ENCODE measurements at regions not wholly inside any gene's neighbourhood (a gene's known extent, or its start where the extent isn't known, plus 50 kb on each side); places are given as distances from the start of the nearest gene placed in this dataset.

DNA sequence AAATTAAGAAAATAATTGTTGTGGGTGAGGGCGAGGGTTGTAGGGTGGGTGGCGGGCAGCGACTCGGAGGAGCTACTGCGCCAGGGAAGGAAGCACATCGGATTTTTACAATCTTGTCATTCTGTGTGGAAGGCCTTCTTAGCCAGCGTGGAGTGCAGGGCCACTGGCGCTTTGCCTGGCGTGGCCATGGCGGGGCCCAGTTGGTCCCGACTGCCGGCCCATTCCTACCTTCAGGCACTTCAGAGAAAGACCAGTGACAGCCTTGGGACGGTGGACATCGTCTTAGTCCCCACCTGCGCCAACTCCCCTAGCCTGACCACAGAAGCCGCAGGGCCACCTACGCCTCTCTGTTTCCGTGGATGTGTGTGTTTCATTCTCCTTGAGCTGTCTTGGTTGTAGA, 136.9 kb upstream of the NEGR1 start:
- DNase-seq (ENCODE audit: low spot score), result no peak
- Histone ChIP-seq H3K9me3 (no peaks in the 10 kb centered on the region), H3K36me3 (no peaks in the 10 kb centered on the region), H3K27me3 (replicated peaks; ENCODE audit: insufficient read depth) (no peaks in the 10 kb centered on the region), H3K4me1 (ENCODE audit: control insufficient read depth in 1 of 2, low read depth in 2 of 2) (no peaks in the 10 kb centered on the region), H3K4me3 (no peak overlapping the region), H3K27ac (no peak overlapping the region)
- TF ChIP-seq CTCF (IDR thresholded peaks at IDR 0.05), result no peak
- no peak for ATAC-seq (ENCODE audit: insufficient number of reproducible peaks, low FRiP score, low read depth)

DNA sequence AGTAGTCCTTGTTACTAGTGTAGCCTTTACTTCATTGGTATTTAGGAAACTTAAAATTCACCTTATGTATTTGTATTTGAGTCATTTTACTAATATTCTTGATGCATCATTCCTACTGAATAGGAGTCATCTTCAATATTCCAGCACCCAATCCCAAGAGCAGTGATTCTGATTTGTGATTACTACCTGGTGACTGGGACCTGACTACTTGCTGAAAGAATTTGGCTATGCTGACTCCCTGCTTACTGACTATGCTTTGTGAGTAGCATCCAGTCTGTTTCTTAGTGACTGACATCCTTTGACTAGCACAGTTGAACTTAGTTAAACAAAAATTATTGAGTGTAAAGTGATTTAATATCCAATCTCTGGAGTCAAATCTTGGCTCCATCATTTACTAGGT, 129.9 kb upstream of the NEGR1 start:
- H3K4me3 ChIP-seq, result no peak overlapping the region
- no peaks in the 10 kb centered on the region for H3K27me3 ChIP-seq (replicated peaks; ENCODE audit: insufficient read depth)
- ATAC-seq (ENCODE audit: insufficient number of reproducible peaks, low FRiP score, low read depth) (no peak), DNase-seq (ENCODE audit: low spot score) (no peak)
- H3K9me3 ChIP-seq, result no peaks in the 10 kb centered on the region
- H3K27ac ChIP-seq, result no peak overlapping the region
- H3K36me3 ChIP-seq, result no peaks in the 10 kb centered on the region
- H3K4me1 ChIP-seq (ENCODE audit: control insufficient read depth in 1 of 2, low read depth in 2 of 2), result no peaks in the 10 kb centered on the region
- no peak for TF ChIP-seq CTCF (IDR thresholded peaks at IDR 0.05)

DNA sequence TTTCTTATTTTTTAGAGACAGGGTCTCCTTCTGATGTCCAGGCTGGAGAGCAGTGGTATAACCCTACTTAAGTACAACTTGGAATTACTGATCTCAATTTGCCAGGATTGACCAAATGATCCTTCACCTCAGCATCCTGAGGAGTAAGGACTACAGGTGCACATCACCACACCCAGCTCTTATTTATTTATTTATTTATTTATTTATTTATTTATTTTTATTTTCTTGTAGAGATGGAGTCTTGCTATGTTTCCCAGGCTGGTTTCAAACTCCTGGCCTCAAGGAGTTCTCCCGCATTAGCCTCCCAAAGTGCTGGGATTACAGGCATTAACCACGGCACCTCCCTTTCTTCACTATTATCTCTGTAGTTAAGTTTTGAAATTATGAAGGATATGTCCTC, 117.5 kb upstream of the NEGR1 start:
- H3K27me3 ChIP-seq (replicated peaks; ENCODE audit: insufficient read depth), result no peaks in the 10 kb centered on the region
- no peak for DNase-seq (ENCODE audit: low spot score)
- no peaks in the 10 kb centered on the region for H3K36me3 ChIP-seq
- H3K4me3 ChIP-seq, result no peak overlapping the region
- H3K4me1 ChIP-seq (ENCODE audit: control insufficient read depth in 1 of 2, low read depth in 2 of 2), result peaks cover 4 to 5% of the 10 kb centered on the region in 2 donors
- no peaks in the 10 kb centered on the region for H3K9me3 ChIP-seq
- ATAC-seq (ENCODE audit: insufficient number of reproducible peaks, low FRiP score, low read depth), result no peak
- TF ChIP-seq CTCF (IDR thresholded peaks at IDR 0.05), result no peak
- H3K27ac ChIP-seq, result no peak overlapping the region

- peaks cover 4 to 5% of the 10 kb centered on the region in 2 donors for H3K4me1 ChIP-seq (ENCODE audit: control insufficient read depth in 1 of 2, low read depth in 2 of 2)
- H3K36me3 ChIP-seq, result no peaks in the 10 kb centered on the region
- no peaks in the 10 kb centered on the region for H3K27me3 ChIP-seq (replicated peaks; ENCODE audit: insufficient read depth)
- no peak overlapping the region for H3K4me3 ChIP-seq
- DNase-seq (ENCODE audit: low spot score) (no peak), ATAC-seq (ENCODE audit: insufficient number of reproducible peaks, low FRiP score, low read depth) (no peak)
- no peak for TF ChIP-seq CTCF (IDR thresholded peaks at IDR 0.05)
- no peak overlapping the region for H3K27ac ChIP-seq
- H3K9me3 ChIP-seq, result no peaks in the 10 kb centered on the region
Measured at GRCh38 chr1:72397786-72398185, 115.4 kb upstream of the NEGR1 start.

- no peaks in the 10 kb centered on the region for H3K36me3 ChIP-seq
- peaks cover 4 to 5% of the 10 kb centered on the region in 2 donors for H3K4me1 ChIP-seq (ENCODE audit: control insufficient read depth in 1 of 2, low read depth in 2 of 2)
- DNase-seq (ENCODE audit: low spot score) (no peak), ATAC-seq (ENCODE audit: insufficient number of reproducible peaks, low FRiP score, low read depth) (no peak)
- no peak overlapping the region for H3K4me3 ChIP-seq
- H3K27me3 ChIP-seq (replicated peaks; ENCODE audit: insufficient read depth), result no peaks in the 10 kb centered on the region
- no peak overlapping the region for H3K27ac ChIP-seq
- no peaks in the 10 kb centered on the region for H3K9me3 ChIP-seq
- TF ChIP-seq CTCF (IDR thresholded peaks at IDR 0.05), result no peak
Measured at GRCh38 chr1:72394457-72394856, 112.1 kb upstream of the NEGR1 start.

All from thoracic aorta (tissue), 2 donors.